ENCODE measurements at regions not wholly inside any gene's neighbourhood (a gene's known extent, or its start where the extent isn't known, plus 50 kb on each side); places are given as distances from the start of the nearest gene placed in this dataset.

GRCh38 chr3:150335631-150336030 is 72.5 kb upstream of the TSC22D2 start:
- H3K9me3 ChIP-seq (ENCODE audit: low read depth) = no peaks in the 10 kb centered on the region
- H3K79me2 ChIP-seq = no peaks in the 10 kb centered on the region
- no peak for TF ChIP-seq EZH2phosphoT487 (IDR thresholded peaks at IDR 0.05; ENCODE audit: low read depth, severe bottlenecking, unreplicated experiment)
- no peak for TF ChIP-seq CTCF (IDR thresholded peaks at IDR 0.05; ENCODE audit: poor library complexity)
- TF ChIP-seq EZH2 (IDR thresholded peaks at IDR 0.05; ENCODE audit: borderline replicate concordance) = no peak
- H4K20me1 ChIP-seq (ENCODE audit: insufficient read depth, poor library complexity, severe bottlenecking) = no peaks in the 10 kb centered on the region
- H3K27me3 ChIP-seq = no peaks in the 10 kb centered on the region
- DNase-seq (ENCODE audit: low spot score) = no peak
- H3K9me2 ChIP-seq (replicated peaks; ENCODE audit: insufficient read depth) = no peaks in the 10 kb centered on the region
- H3K4me2 ChIP-seq = no peak overlapping the region
- no peak overlapping the region for H3K27ac ChIP-seq
- H3K36me3 ChIP-seq (replicated peaks; ENCODE audit: insufficient read depth, low read depth) = no peaks in the 10 kb centered on the region
- no peak overlapping the region for H2AFZ ChIP-seq
- no peak overlapping the region for H3K4me3 ChIP-seq
- no peaks in the 10 kb centered on the region for H3K4me1 ChIP-seq (ENCODE audit: insufficient read depth)
- WGBS (ENCODE audit: low lambda C conversion rate, missing lambda C conversion rate) = 63% methylated on average over 2 of the region's 2 CpGs

GRCh38 chr3:150334974-150335373 is 73.1 kb upstream of the TSC22D2 start:
- H3K4me3 ChIP-seq = no peak overlapping the region
- WGBS (ENCODE audit: low lambda C conversion rate, missing lambda C conversion rate) = 74% methylated on average over 3 of the region's 3 CpGs
- no peaks in the 10 kb centered on the region for H4K20me1 ChIP-seq (ENCODE audit: insufficient read depth, poor library complexity, severe bottlenecking)
- no peak overlapping the region for H3K4me2 ChIP-seq
- H3K9me3 ChIP-seq (ENCODE audit: low read depth) = no peaks in the 10 kb centered on the region
- H3K79me2 ChIP-seq = no peaks in the 10 kb centered on the region
- no peaks in the 10 kb centered on the region for H3K27me3 ChIP-seq
- no peak for DNase-seq (ENCODE audit: low spot score)
- no peak overlapping the region for H2AFZ ChIP-seq
- TF ChIP-seq EZH2 (IDR thresholded peaks at IDR 0.05; ENCODE audit: borderline replicate concordance) (no peak), EZH2phosphoT487 (IDR thresholded peaks at IDR 0.05; ENCODE audit: low read depth, severe bottlenecking, unreplicated experiment) (no peak), CTCF (IDR thresholded peaks at IDR 0.05; ENCODE audit: poor library complexity) (no peak)
- no peak overlapping the region for H3K27ac ChIP-seq
- H3K36me3 ChIP-seq (replicated peaks; ENCODE audit: insufficient read depth, low read depth) = no peaks in the 10 kb centered on the region
- no peaks in the 10 kb centered on the region for H3K9me2 ChIP-seq (replicated peaks; ENCODE audit: insufficient read depth)
- no peaks in the 10 kb centered on the region for H3K4me1 ChIP-seq (ENCODE audit: insufficient read depth)

GRCh38 chr3:150333477-150333876 is 74.6 kb upstream of the TSC22D2 start:
- Histone ChIP-seq H3K9me2 (replicated peaks; ENCODE audit: insufficient read depth) (no peaks in the 10 kb centered on the region), H3K9me3 (ENCODE audit: low read depth) (no peaks in the 10 kb centered on the region), H3K27me3 (no peaks in the 10 kb centered on the region), H3K4me1 (ENCODE audit: insufficient read depth) (peaks cover 4% of the 10 kb centered on the region), H4K20me1 (ENCODE audit: insufficient read depth, poor library complexity, severe bottlenecking) (no peaks in the 10 kb centered on the region), H3K36me3 (replicated peaks; ENCODE audit: insufficient read depth, low read depth) (no peaks in the 10 kb centered on the region), H3K27ac (no peak overlapping the region), H3K4me3 (no peak overlapping the region), H3K4me2 (no peak overlapping the region), H3K79me2 (no peaks in the 10 kb centered on the region), H2AFZ (no peak overlapping the region)
- no peak for DNase-seq (ENCODE audit: low spot score)
- TF ChIP-seq EZH2phosphoT487 (IDR thresholded peaks at IDR 0.05; ENCODE audit: low read depth, severe bottlenecking, unreplicated experiment) = no peak
- TF ChIP-seq EZH2 (IDR thresholded peaks at IDR 0.05; ENCODE audit: borderline replicate concordance) = no peak
- no peak for TF ChIP-seq CTCF (IDR thresholded peaks at IDR 0.05; ENCODE audit: poor library complexity)
- WGBS (ENCODE audit: low lambda C conversion rate, missing lambda C conversion rate) = 97% methylated on average over 1 of the region's 1 CpG

Measured in hepatocyte (in vitro differentiated cells).